Heart left ventricle (tissue), 16 donors: ENCODE measurements at regions not wholly inside any gene's neighbourhood (a gene's known extent, or its start where the extent isn't known, plus 50 kb on each side); places are given as distances from the start of the nearest gene placed in this dataset.

Experiments
- ATAC-seq, 4 donors: fragments of 200-7000 bp; cut with Tn5 transposase; one replicate each; pipeline ENCODE4 v1.9.1; 2020 to 2022; ENCODE audit warnings: moderate library complexity in 4 of 4, mild to moderate bottlenecking in 3 of 4, moderate number of reproducible peaks in 1 of 4
- DNase-seq, 5 donors: peaks; one replicate each; pipeline ENCODE4 v3.0.0-alpha.2; 2020
- H3K27ac ChIP-seq, 12 donors: fragments of 200-600 bp; sonication (generic) in 4 of 12; one replicate each; pipeline versions ENCODE4 v1.5.0 to v1.8.0; 2016 to 2022; ENCODE audit warnings: mild to moderate bottlenecking in 2 of 12
- H3K27me3 ChIP-seq, 9 donors: fragments of 200-600 bp; sonication (generic) in 2 of 9; one replicate each; pipeline versions ENCODE4 v1.5.1 to v1.8.0; 2016 to 2022; ENCODE audit warnings: mild to moderate bottlenecking in 3 of 9
- H3K36me3 ChIP-seq, 9 donors: fragments of 200-600 bp; sonication (generic) in 2 of 9; one replicate each; pipeline versions ENCODE4 v1.5.0 to v1.8.0; 2018 to 2022; ENCODE audit warnings: mild to moderate bottlenecking in 2 of 9
- H3K4me1 ChIP-seq, 12 donors: fragments of 200-600 bp; sonication (generic) in 4 of 12; one replicate each; pipeline versions ENCODE4 v1.5.0 to v1.8.0; 2016 to 2022; ENCODE audit warnings: mild to moderate bottlenecking in 3 of 12
- H3K4me3 ChIP-seq, 12 donors: fragments of 200-600 bp; sonication (generic) in 4 of 12; one replicate each; pipeline versions ENCODE4 v1.5.0 to v1.8.0; 2017 to 2022; ENCODE audit warnings: mild to moderate bottlenecking in 9 of 12, moderate library complexity in 4 of 12
- H3K9me3 ChIP-seq, 12 donors: fragments of 200-600 bp; sonication (generic) in 4 of 12; one replicate each; pipeline versions ENCODE4 v1.5.0 to v1.8.0; 2016 to 2022; ENCODE audit warnings: mild to moderate bottlenecking in 1 of 12
- POLR2A ChIP-seq, 2 donors: fragments of 450-650 bp; IDR thresholded peaks; one replicate each; pipeline ENCODE4 v1.6.1; 2017; ENCODE audit warnings: antibody characterized with exemption in 2 of 2, mild to moderate bottlenecking in 2 of 2, moderate library complexity in 2 of 2
- WGBS, 4 donors: extraction: QIAGEN DNeasy Blood & Tissue Kit in 2 of 4; methylation state at CpG; one replicate each; pipeline versions ENCODE4 v1.1.5 to v1.1.7; 2013 to 2018; 5-methylcytosine and 5-hydroxymethylcytosine counted together
- intact Hi-C, 10 donors: fragments of 100-400 bp; cut with DNase I; formaldehyde crosslinking; loops; one replicate each; pipeline versions ENCODE4 v1.11.1 to v1.14.2; 2022
- TF ChIP-seq, protein P1 (sequence below), 12 donors: fragments of 200-600 bp; sonication (generic) in 4 of 12; IDR thresholded peaks; one replicate each; pipeline versions ENCODE4 v1.5.0 to v1.8.0; 2018 to 2022; ENCODE audit warnings: antibody characterized with exemption in 12 of 12, mild to moderate bottlenecking in 5 of 12
- donor health status: ischemic (EF 13 %, LVEDD 7.1; RV severe dilation, severe dysfunction).
- donor health status: healthy with polysubstance abuse.
- donor health status: DM: no; HTN: yes; CAD: no.
- donor health status: DM: no; HTN: no; CAD: no.
- donor health status: ischemic (EF 25% LVEDD 6.9; RV normal size, moderate dysfunction).
- donor health status: ischemic (EF 25% LVEDD 5.7; RV mildly dilated, moderate dysfunction).
- donor health status: healthy.
- donor health status: DM: yes; HTN: yes; CAD: no.
- donor health status: ischemic (EF 35%, LVEDD 5.7; RV mildly dilated, moderate dysfunction).
- donor health status: nonischemic (EF 11% LVEDD 7.7; RV severe dilation, severe dysfunction).
- donor health status: DM: yes; HTN: yes; CAD: no.
- donor health status: PGD.
- donor health status: ischemic (EF 29% LVEDD 5.4; RV normal size, mild dysfunction).
- donor health status: nonischemic (EF 23%, LVEDD 6.1; RV moderate dilation, normal function).

GRCh38 chr13:76461999-76462398 lies 424.2 kb downstream of the KCTD12 start:
- no peaks in the 10 kb centered on the region for H3K9me3 ChIP-seq
- H3K4me1 ChIP-seq, result no peaks in the 10 kb centered on the region
- no peaks in the 10 kb centered on the region for H3K27me3 ChIP-seq
- DNase-seq, result no peak
- WGBS, 4 donors, result 58 to 83% (median 68%) methylated on average over 4 of the region's 4 CpGs
- intact Hi-C loops, result no loop called here
- H3K36me3 ChIP-seq, result no peaks in the 10 kb centered on the region
- no peak overlapping the region for H3K4me3 ChIP-seq
- no peak overlapping the region for H3K27ac ChIP-seq
- no peak for ATAC-seq
- no peak for TF ChIP-seq POLR2A (IDR thresholded peaks at IDR 0.05)
- TF ChIP-seq, protein P1, sequence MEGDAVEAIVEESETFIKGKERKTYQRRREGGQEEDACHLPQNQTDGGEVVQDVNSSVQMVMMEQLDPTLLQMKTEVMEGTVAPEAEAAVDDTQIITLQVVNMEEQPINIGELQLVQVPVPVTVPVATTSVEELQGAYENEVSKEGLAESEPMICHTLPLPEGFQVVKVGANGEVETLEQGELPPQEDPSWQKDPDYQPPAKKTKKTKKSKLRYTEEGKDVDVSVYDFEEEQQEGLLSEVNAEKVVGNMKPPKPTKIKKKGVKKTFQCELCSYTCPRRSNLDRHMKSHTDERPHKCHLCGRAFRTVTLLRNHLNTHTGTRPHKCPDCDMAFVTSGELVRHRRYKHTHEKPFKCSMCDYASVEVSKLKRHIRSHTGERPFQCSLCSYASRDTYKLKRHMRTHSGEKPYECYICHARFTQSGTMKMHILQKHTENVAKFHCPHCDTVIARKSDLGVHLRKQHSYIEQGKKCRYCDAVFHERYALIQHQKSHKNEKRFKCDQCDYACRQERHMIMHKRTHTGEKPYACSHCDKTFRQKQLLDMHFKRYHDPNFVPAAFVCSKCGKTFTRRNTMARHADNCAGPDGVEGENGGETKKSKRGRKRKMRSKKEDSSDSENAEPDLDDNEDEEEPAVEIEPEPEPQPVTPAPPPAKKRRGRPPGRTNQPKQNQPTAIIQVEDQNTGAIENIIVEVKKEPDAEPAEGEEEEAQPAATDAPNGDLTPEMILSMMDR (IDR thresholded peaks at IDR 0.05), result no peak

DNA sequence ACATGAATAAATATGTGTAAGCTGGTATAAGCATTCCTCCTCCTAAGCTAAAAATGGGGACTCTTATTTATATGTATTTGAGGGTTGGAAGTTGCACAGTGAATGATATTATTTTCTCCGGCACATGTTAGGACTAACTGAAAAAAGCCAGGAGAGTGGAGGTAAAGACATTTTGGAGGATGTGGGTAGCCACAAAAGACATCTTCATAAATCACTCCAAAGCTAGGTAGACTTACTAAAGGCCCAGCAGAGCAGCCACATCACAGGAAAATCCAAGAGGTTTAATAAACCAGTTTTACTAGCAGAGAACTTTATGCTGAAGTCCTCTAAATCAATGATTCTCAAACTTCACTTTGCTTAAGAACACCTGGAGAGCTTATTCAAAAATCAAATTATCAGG lies 424.7 kb downstream of the KCTD12 start:
- ATAC-seq (no peak), DNase-seq (no peak)
- no peak for TF ChIP-seq POLR2A (IDR thresholded peaks at IDR 0.05)
- TF ChIP-seq, protein P1 (IDR thresholded peaks at IDR 0.05), result no peak
- H3K4me3 ChIP-seq, result no peak overlapping the region
- H3K27me3 ChIP-seq, result no peaks in the 10 kb centered on the region
- 89 to 100% (median 99%) methylated on average over 1 of the region's 1 CpG for WGBS, 4 donors
- intact Hi-C loops, result no loop called here
- H3K27ac ChIP-seq, result no peak overlapping the region
- no peaks in the 10 kb centered on the region for H3K9me3 ChIP-seq
- no peaks in the 10 kb centered on the region for H3K36me3 ChIP-seq
- no peaks in the 10 kb centered on the region for H3K4me1 ChIP-seq

DNA sequence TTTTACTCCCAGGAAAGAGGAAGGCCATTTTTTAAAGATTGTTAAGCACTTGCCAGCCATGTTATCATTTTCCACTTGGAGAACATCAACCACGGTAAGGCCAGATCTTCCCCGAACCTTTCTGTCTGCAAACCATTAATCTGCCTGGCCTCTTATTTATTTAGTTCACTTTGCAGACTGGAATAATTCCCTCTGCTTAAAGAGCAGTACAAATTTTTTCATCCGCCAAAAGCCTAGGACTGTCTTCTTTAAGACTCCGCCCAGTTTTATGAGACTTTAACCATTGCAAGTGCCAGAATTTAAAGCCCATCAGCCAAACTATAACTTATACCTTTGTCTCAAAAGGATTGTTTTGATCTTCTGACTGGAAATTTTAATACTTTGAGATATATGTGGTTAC lies 426.3 kb downstream of the KCTD12 start:
- intact Hi-C loops, result loop anchor here in 1 of 10 donors (10.0 kb wide), 1 partner anchor 245 kb away; no protein-coding TSS in a partner anchor
- 74 to 79% (median 77%) methylated on average over 4 of the region's 4 CpGs for WGBS, 4 donors

DNA sequence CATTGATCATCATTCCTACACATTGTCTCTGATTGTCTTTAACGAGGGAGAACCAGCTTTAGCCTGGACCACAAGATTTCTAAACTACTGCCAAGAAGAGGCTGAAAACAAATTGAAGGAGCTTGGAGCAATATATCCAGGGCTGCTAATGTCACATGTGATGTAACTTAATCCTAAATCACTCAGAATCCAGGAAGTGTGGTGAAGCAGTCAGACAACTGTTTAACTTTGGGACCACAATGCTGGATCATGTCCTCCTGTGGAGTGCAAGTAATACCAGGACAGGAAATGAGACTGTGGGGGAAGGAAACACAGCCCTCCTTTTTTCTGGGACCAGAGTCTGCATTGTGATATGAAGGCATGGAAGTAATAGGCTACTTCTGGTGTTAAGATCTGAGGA lies 430.2 kb downstream of the KCTD12 start:
- peak in 1 of 4 donors; percentile 62 for ATAC-seq
- no peak for DNase-seq
- H3K4me1 ChIP-seq, result no peaks in the 10 kb centered on the region
- WGBS, 4 donors, result 31 to 45% (median 42%) methylated on average over 1 of the region's 1 CpG
- H3K27ac ChIP-seq, result no peak overlapping the region
- TF ChIP-seq, protein P1 (IDR thresholded peaks at IDR 0.05), result no peak
- no peak for TF ChIP-seq POLR2A (IDR thresholded peaks at IDR 0.05)
- H3K4me3 ChIP-seq, result no peak overlapping the region
- peaks cover 0 to 29% (median 16%) of the 10 kb centered on the region in 12 donors for H3K9me3 ChIP-seq
- no peaks in the 10 kb centered on the region for H3K27me3 ChIP-seq
- intact Hi-C loops, result loop anchor here in 1 of 10 donors (10.0 kb wide), 1 partner anchor 241 kb away; no protein-coding TSS in a partner anchor
- H3K36me3 ChIP-seq, result no peaks in the 10 kb centered on the region

More for the DNA sequence above, 426.3 kb downstream of the KCTD12 start:
- Histone ChIP-seq H3K36me3 (no peaks in the 10 kb centered on the region), H3K9me3 (no peaks in the 10 kb centered on the region), H3K27ac (no peak overlapping the region), H3K27me3 (no peaks in the 10 kb centered on the region), H3K4me3 (no peak overlapping the region), H3K4me1 (no peaks in the 10 kb centered on the region)
- ATAC-seq (no peak), DNase-seq (no peak)
- no peak for TF ChIP-seq POLR2A (IDR thresholded peaks at IDR 0.05)
- TF ChIP-seq, protein P1 (IDR thresholded peaks at IDR 0.05), result no peak
